ENCODE measurements at regions not wholly inside any gene's neighbourhood (a gene's known extent, or its start where the extent isn't known, plus 50 kb on each side); places are given as distances from the start of the nearest gene placed in this dataset.

- TF ChIP-seq, protein P1, sequence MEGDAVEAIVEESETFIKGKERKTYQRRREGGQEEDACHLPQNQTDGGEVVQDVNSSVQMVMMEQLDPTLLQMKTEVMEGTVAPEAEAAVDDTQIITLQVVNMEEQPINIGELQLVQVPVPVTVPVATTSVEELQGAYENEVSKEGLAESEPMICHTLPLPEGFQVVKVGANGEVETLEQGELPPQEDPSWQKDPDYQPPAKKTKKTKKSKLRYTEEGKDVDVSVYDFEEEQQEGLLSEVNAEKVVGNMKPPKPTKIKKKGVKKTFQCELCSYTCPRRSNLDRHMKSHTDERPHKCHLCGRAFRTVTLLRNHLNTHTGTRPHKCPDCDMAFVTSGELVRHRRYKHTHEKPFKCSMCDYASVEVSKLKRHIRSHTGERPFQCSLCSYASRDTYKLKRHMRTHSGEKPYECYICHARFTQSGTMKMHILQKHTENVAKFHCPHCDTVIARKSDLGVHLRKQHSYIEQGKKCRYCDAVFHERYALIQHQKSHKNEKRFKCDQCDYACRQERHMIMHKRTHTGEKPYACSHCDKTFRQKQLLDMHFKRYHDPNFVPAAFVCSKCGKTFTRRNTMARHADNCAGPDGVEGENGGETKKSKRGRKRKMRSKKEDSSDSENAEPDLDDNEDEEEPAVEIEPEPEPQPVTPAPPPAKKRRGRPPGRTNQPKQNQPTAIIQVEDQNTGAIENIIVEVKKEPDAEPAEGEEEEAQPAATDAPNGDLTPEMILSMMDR (IDR thresholded peaks at IDR 0.05): no peak
- TF ChIP-seq POLR2A (IDR thresholded peaks at IDR 0.05) (no peak), EP300 (IDR thresholded peaks at IDR 0.05) (no peak)
These were observed 204.5 kb downstream of the ARL4C start for GRCh38 chr2:234292205-234292961.
